Stimulated activated CD4-positive, alpha-beta T cell treated with anti-CD3 and anti-CD28 coated beads, Interleukin-15, amount 100 ng/mL, for 48 hours (primary cell): ENCODE measurements at regions not wholly inside any gene's neighbourhood (a gene's known extent, or its start where the extent isn't known, plus 50 kb on each side); places are given as distances from the start of the nearest gene placed in this dataset.

ENCODE experiments used
- DNase-seq, 2 donors: peaks; one replicate each; pipeline ENCODE4 v3.0.0-alpha.2; 2020; ENCODE audit warnings: low read depth in 2 of 2

GRCh38 chr20:48079028-48079427 is 293.7 kb upstream of the SULF2 start:
- no peak for DNase-seq

GRCh38 chr20:48076747-48077146 is 291.5 kb upstream of the SULF2 start:
- DNase-seq, result no peak

GRCh38 chr20:48076247-48076646 is 291.0 kb upstream of the SULF2 start:
- no peak for DNase-seq

GRCh38 chr20:48075591-48076174 is 290.4 kb upstream of the SULF2 start:
- no peak for DNase-seq

- no peak for DNase-seq
These were observed 285.8 kb upstream of the SULF2 start for GRCh38 chr20:48070991-48071652.

- no peak for DNase-seq
These were observed 284.3 kb upstream of the SULF2 start for GRCh38 chr20:48069596-48069995.

GRCh38 chr20:48066851-48067250 is 281.6 kb upstream of the SULF2 start:
- DNase-seq, result no peak

GRCh38 chr20:48066246-48066645 is 281.0 kb upstream of the SULF2 start:
- no peak for DNase-seq

GRCh38 chr20:48065833-48066232 is 280.6 kb upstream of the SULF2 start:
- no peak for DNase-seq

- no peak for DNase-seq
These were observed 279.6 kb upstream of the SULF2 start for GRCh38 chr20:48064929-48065328.

GRCh38 chr20:48060841-48061720 is 275.8 kb upstream of the SULF2 start:
- no peak for DNase-seq

GRCh38 chr20:48058611-48059559 is 273.6 kb upstream of the SULF2 start:
- DNase-seq, result no peak

- DNase-seq, result no peak
These were observed 272.5 kb upstream of the SULF2 start for GRCh38 chr20:48057739-48058138.

- DNase-seq, result no peak
These were observed 272.0 kb upstream of the SULF2 start for GRCh38 chr20:48057251-48057650.

GRCh38 chr20:48056218-48056617 is 270.9 kb upstream of the SULF2 start:
- no peak for DNase-seq

- no peak for DNase-seq
These were observed 268.8 kb upstream of the SULF2 start for GRCh38 chr20:48054051-48054450.

- no peak for DNase-seq
These were observed 267.2 kb upstream of the SULF2 start for GRCh38 chr20:48052475-48052835.

- DNase-seq, result no peak
These were observed 266.7 kb upstream of the SULF2 start for GRCh38 chr20:48051794-48052474.

- DNase-seq, result no peak
These were observed 264.4 kb upstream of the SULF2 start for GRCh38 chr20:48049641-48050040.

- no peak for DNase-seq
These were observed 263.9 kb upstream of the SULF2 start for GRCh38 chr20:48049171-48049570.

GRCh38 chr20:48047447-48047846 is 262.2 kb upstream of the SULF2 start:
- no peak for DNase-seq
